GM12878 (cell line): ENCODE measurements at regions not wholly inside any gene's neighbourhood (a gene's known extent, or its start where the extent isn't known, plus 50 kb on each side); places are given as distances from the start of the nearest gene placed in this dataset.

Experiments used
- ATAC-seq: fragments of 200-7000 bp; cut with Tn5 transposase; 3 replicates; pipeline ENCODE4 v1.9.1; 2020; ENCODE audit warnings: mild to moderate bottlenecking, moderate library complexity
- BruUV-seq: library from RNA; stranded (reverse); fragments of 400-500 nt; replicated peaks from 2 replicates; lab custom pipeline; 2021; lab: Mats Ljungman, UMichigan
- CTCF ChIA-PET: fragments of 300-600 bp; sonication (Branson Sonifier 250); formaldehyde crosslinking; extraction: SDS; loops from one replicate; lab custom pipeline; 2021; ENCODE audit warnings: inconsistent platforms; lab: Yijun Ruan, JAX
- POLR2A ChIA-PET: fragments of 350-600 bp; formaldehyde crosslinking; extraction: SDS; loops from one replicate; lab custom pipeline; 2021; ENCODE audit warnings: inconsistent platforms; lab: Charles Lee
- RAD21 ChIA-PET: fragments of 300-600 bp; sonication (Branson Sonifier 250); formaldehyde crosslinking; loops from one replicate; lab custom pipeline; 2023; ENCODE audit warnings: antibody characterized with exemption; ENCODE audit not compliant: unreplicated experiment; lab: Charles Lee
- SMC1A ChIA-PET: fragments of 300-600 bp; sonication (Branson Sonifier 250); formaldehyde crosslinking; loops from one replicate; lab custom pipeline; 2023; ENCODE audit not compliant: unreplicated experiment, uncharacterized antibody; lab: Charles Lee
- DNase-seq: peaks from one replicate; pipeline ENCODE4 v3.0.0-alpha.2; 2011; ENCODE audit warnings: low read depth, low spot score
- FAIRE-seq: peaks from 3 replicates; lab custom pipeline; 2011; peaks lifted over from hg19 to GRCh38; lab: Jason Lieb, UNC
- H2AFZ ChIP-seq: 2 replicates; pipeline ENCODE4 v1.6.0; 2011; ENCODE audit warnings: low read depth, low read length, control low read depth; ENCODE audit not compliant: control insufficient read depth
- H3K27ac ChIP-seq: 2 replicates; pipeline ENCODE4 v1.5.1; 2011; ENCODE audit warnings: control low read depth; ENCODE audit not compliant: control insufficient read depth, insufficient read depth
- H3K27me3 ChIP-seq, 2 experiments: replicated peaks in 1 of 2; 2 replicates each; pipeline versions ENCODE4 v1.6.0 to v1.6.1; 2011; ENCODE audit warnings: low read length in 1 of 2; ENCODE audit not compliant: control insufficient read depth in 2 of 2, insufficient read depth in 2 of 2
- H3K36me3 ChIP-seq, 2 experiments: 2 replicates each; pipeline ENCODE4 v1.5.1; 2011; ENCODE audit warnings: low read length in 1 of 2; ENCODE audit not compliant: control insufficient read depth in 2 of 2, insufficient read depth in 2 of 2
- H3K4me1 ChIP-seq: 2 replicates; pipeline ENCODE4 v1.6.1; 2011; ENCODE audit warnings: mild to moderate bottlenecking, low read length, moderate library complexity, mixed read lengths; ENCODE audit not compliant: control insufficient read depth, insufficient read depth
- H3K4me2 ChIP-seq: 2 replicates; pipeline ENCODE4 v1.6.0; 2011; ENCODE audit warnings: control low read depth; ENCODE audit not compliant: control insufficient read depth, insufficient read depth
- H3K4me3 ChIP-seq: fragments of 200-600 bp; sonication (generic); 2 replicates; pipeline ENCODE4 v1.5.1; 2016
- H3K79me2 ChIP-seq: 2 replicates; pipeline ENCODE4 v1.6.0; 2011; ENCODE audit warnings: low read length; ENCODE audit not compliant: control insufficient read depth, insufficient read depth
- H3K9ac ChIP-seq: 2 replicates; pipeline ENCODE4 v1.8.0; 2011; ENCODE audit warnings: low read length, control low read depth, mixed read lengths; ENCODE audit not compliant: control insufficient read depth, insufficient read depth
- H3K9me3 ChIP-seq: replicated peaks from 3 replicates; pipeline ENCODE4 v1.5.1; 2011; ENCODE audit warnings: mild to moderate bottlenecking, low read length; ENCODE audit not compliant: control insufficient read depth, insufficient read depth
- H4K20me1 ChIP-seq: 2 replicates; pipeline ENCODE4 v1.6.0; 2011; ENCODE audit not compliant: control insufficient read depth, insufficient read depth
- BCL11A ChIP-seq: IDR thresholded peaks from 2 replicates; pipeline ENCODE4 v1.6.1; 2011; ENCODE audit warnings: low read depth, low read length
- GABPA ChIP-seq: IDR thresholded peaks from 2 replicates; pipeline ENCODE4 v1.6.1; 2014; ENCODE audit warnings: antibody characterized with exemption, low read depth, mild to moderate bottlenecking, inconsistent platforms
- HDAC2 ChIP-seq: fragments of 200-600 bp; sonication (generic); IDR thresholded peaks from 2 replicates; pipeline ENCODE4 v1.6.1; 2017
- KAT2A ChIP-seq: conservative IDR thresholded peaks from 2 replicates; pipeline ENCODE4 v1.6.1; 2011; ENCODE audit warnings: low read depth, low read length; ENCODE audit not compliant: control insufficient read depth
- KDM1A ChIP-seq: fragments of 200-600 bp; sonication (generic); IDR thresholded peaks from 2 replicates; pipeline ENCODE4 v1.6.1; 2016; ENCODE audit warnings: borderline replicate concordance
- NBN ChIP-seq: fragments of 450-650 bp; IDR thresholded peaks from 2 replicates; pipeline ENCODE4 v1.6.1; 2016
- POU2F2 ChIP-seq: IDR thresholded peaks from 3 replicates; pipeline ENCODE4 v1.6.1; 2011; ENCODE audit warnings: low read depth, mild to moderate bottlenecking, low read length, borderline replicate concordance
- SIN3A ChIP-seq: IDR thresholded peaks from 2 replicates; pipeline ENCODE4 v1.6.1; 2012; ENCODE audit warnings: low read depth, low read length, improper control_type of control experiment
- SPI1 ChIP-seq: IDR thresholded peaks from 2 replicates; pipeline ENCODE4 v1.6.1; 2011; ENCODE audit warnings: low read depth, mild to moderate bottlenecking, low read length, moderate library complexity, borderline replicate concordance; ENCODE audit not compliant: insufficient read depth
- ZBTB11 ChIP-seq: fragments of 450-650 bp; formaldehyde crosslinking; IDR thresholded peaks from 2 replicates; pipeline ENCODE4 v1.5.0; 2022; ENCODE audit warnings: mild to moderate bottlenecking, missing genetic modification characterization
- ZNF274 ChIP-seq: IDR thresholded peaks from one replicate; pipeline ENCODE4 v1.8.0; 2011; ENCODE audit not compliant: insufficient read length, insufficient read depth
- WGBS: methylation state at CpG from one replicate; pipeline ENCODE4 v1.1.6; 2016; ENCODE audit warnings: low lambda C conversion rate; ENCODE audit not compliant: insufficient replicate concordance, insufficient coverage; ENCODE audit errors: missing lambda C conversion rate; 5-methylcytosine and 5-hydroxymethylcytosine counted together
- in situ Hi-C: fragments of 300-500 bp; cut with MboI; formaldehyde crosslinking; loops from 9 replicates; pipeline ENCODE4 v1.14.3; 2018; ENCODE audit warnings: mixed read lengths
- intact Hi-C: fragments of 100-400 bp; cut with micrococcal nuclease; formaldehyde crosslinking; loops from one replicate; pipeline ENCODE4 v1.14.2; 2022; ENCODE audit not compliant: unreplicated experiment
- TF ChIP-seq, protein P1 (sequence below): IDR thresholded peaks from 2 replicates; pipeline ENCODE4 v1.6.1; 2012; ENCODE audit warnings: improper control_type of control experiment, low read depth, low read length; ENCODE audit not compliant: insufficient replicate concordance

- TF ChIP-seq ZBTB11 (CRISPR knock-in tag): no peak
Measured at GRCh38 chr2:16537347-16537746, 128.3 kb downstream of the CYRIA start (continued).

GRCh38 chr2:16526193-16526592 is 139.4 kb downstream of the CYRIA start:
- Histone ChIP-seq H3K9me3 (no peaks in the 10 kb centered on the region), H2AFZ (no peak overlapping the region), H4K20me1 (no peaks in the 10 kb centered on the region), H3K27ac (no peak overlapping the region), H3K4me3 (no peak overlapping the region), H3K27me3 (no peaks in the 10 kb centered on the region; a peak in 1 of 4 replicates), H3K79me2 (no peaks in the 10 kb centered on the region), H3K36me3 (no peaks in the 10 kb centered on the region), H3K9ac (no peak overlapping the region), H3K4me1 (no peaks in the 10 kb centered on the region), H3K4me2 (no peak overlapping the region)
- DNase-seq (no peak), FAIRE-seq (no peak), ATAC-seq (no peak)
- in situ Hi-C loops (no loop called here), intact Hi-C loops (loop anchor here (2.0 kb wide), 1 partner anchor 231 kb away; no protein-coding TSS in a partner anchor)
- BruUV-seq: no TSS peak
- ChIA-PET SMC1A (interaction anchor here (1.2 to 2.7 kb wide), 6 partner anchors 10 to 783 kb away, joined by 3 to 27 read pairs (median 6); no protein-coding TSS in a partner anchor), POLR2A (no interaction called here), RAD21 (interaction anchor here (1.2 to 2.7 kb wide), 5 partner anchors 10 to 783 kb away, joined by 3 to 22 read pairs (median 4); no protein-coding TSS in a partner anchor), CTCF (interaction anchor here (0.6 to 2.7 kb wide), 18 partner anchors 10 to 783 kb away, joined by 3 to 39 read pairs (median 5); no protein-coding TSS in a partner anchor)
- WGBS: 0% methylated on average over 1 of the region's 1 CpG
- TF ChIP-seq KDM1A (no peak), GABPA (no peak), SPI1 (no peak), POU2F2 (no peak), ZNF274 (no peak), HDAC2 (no peak), KAT2A (no peak), SIN3A (no peak), BCL11A (no peak), NBN (no peak)
- TF ChIP-seq, protein P1, sequence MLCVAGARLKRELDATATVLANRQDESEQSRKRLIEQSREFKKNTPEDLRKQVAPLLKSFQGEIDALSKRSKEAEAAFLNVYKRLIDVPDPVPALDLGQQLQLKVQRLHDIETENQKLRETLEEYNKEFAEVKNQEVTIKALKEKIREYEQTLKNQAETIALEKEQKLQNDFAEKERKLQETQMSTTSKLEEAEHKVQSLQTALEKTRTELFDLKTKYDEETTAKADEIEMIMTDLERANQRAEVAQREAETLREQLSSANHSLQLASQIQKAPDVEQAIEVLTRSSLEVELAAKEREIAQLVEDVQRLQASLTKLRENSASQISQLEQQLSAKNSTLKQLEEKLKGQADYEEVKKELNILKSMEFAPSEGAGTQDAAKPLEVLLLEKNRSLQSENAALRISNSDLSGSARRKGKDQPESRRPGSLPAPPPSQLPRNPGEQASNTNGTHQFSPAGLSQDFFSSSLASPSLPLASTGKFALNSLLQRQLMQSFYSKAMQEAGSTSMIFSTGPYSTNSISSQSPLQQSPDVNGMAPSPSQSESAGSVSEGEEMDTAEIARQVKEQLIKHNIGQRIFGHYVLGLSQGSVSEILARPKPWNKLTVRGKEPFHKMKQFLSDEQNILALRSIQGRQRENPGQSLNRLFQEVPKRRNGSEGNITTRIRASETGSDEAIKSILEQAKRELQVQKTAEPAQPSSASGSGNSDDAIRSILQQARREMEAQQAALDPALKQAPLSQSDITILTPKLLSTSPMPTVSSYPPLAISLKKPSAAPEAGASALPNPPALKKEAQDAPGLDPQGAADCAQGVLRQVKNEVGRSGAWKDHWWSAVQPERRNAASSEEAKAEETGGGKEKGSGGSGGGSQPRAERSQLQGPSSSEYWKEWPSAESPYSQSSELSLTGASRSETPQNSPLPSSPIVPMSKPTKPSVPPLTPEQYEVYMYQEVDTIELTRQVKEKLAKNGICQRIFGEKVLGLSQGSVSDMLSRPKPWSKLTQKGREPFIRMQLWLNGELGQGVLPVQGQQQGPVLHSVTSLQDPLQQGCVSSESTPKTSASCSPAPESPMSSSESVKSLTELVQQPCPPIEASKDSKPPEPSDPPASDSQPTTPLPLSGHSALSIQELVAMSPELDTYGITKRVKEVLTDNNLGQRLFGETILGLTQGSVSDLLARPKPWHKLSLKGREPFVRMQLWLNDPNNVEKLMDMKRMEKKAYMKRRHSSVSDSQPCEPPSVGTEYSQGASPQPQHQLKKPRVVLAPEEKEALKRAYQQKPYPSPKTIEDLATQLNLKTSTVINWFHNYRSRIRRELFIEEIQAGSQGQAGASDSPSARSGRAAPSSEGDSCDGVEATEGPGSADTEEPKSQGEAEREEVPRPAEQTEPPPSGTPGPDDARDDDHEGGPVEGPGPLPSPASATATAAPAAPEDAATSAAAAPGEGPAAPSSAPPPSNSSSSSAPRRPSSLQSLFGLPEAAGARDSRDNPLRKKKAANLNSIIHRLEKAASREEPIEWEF: no peak
